HL-60 (cell line): ENCODE measurements at regions not wholly inside any gene's neighbourhood (a gene's known extent, or its start where the extent isn't known, plus 50 kb on each side); places are given as distances from the start of the nearest gene placed in this dataset.
"Not testable (repeated sequence)": the region's sequence is repeated elsewhere in the genome, so short reads cannot be mapped to it uniquely, and the experiment has no call there.

Experiments
- DNase-seq, 2 experiments: peaks; one replicate each; pipeline ENCODE4 v3.0.0-alpha.2; 2010 to 2020; ENCODE audit warnings: low read depth in 1 of 2, low spot score in 1 of 2
- H3K27ac ChIP-seq: fragments of 250-450 bp; sonication (Bioruptor Pico); replicated peaks from 2 replicates; pipeline ENCODE4 v1.5.1; 2020; ENCODE audit warnings: mild to moderate bottlenecking, moderate library complexity
- H3K27me3 ChIP-seq: fragments of 250-450 bp; sonication (Bioruptor Pico); 2 replicates; pipeline ENCODE4 v1.5.1; 2021; ENCODE audit warnings: mild to moderate bottlenecking, moderate library complexity; ENCODE audit not compliant: insufficient read depth, poor library complexity, severe bottlenecking
- H3K4me3 ChIP-seq: replicated peaks from 2 replicates; pipeline ENCODE4 v1.5.1; 2011; ENCODE audit warnings: mild to moderate bottlenecking, control low read depth, low read length; ENCODE audit not compliant: insufficient read depth
- CTCF ChIP-seq: IDR thresholded peaks from one replicate; pipeline ENCODE4 v1.5.1; 2011; ENCODE audit warnings: low read length, control low read depth, inconsistent platforms; ENCODE audit not compliant: insufficient read depth
- GABPA ChIP-seq: IDR thresholded peaks from 2 replicates; pipeline ENCODE4 v1.6.1; 2012; ENCODE audit warnings: low read depth
- POLR2AphosphoS5 ChIP-seq: IDR thresholded peaks from 2 replicates; pipeline ENCODE4 v1.6.1; 2012; ENCODE audit warnings: low read depth
- REST ChIP-seq: IDR thresholded peaks from 2 replicates; pipeline ENCODE4 v1.6.1; 2012; ENCODE audit warnings: low read depth; ENCODE audit not compliant: insufficient replicate concordance
- SPI1 ChIP-seq: IDR thresholded peaks from 2 replicates; pipeline ENCODE4 v1.6.1; 2012; ENCODE audit warnings: low read depth, mild to moderate bottlenecking, borderline replicate concordance

DNA sequence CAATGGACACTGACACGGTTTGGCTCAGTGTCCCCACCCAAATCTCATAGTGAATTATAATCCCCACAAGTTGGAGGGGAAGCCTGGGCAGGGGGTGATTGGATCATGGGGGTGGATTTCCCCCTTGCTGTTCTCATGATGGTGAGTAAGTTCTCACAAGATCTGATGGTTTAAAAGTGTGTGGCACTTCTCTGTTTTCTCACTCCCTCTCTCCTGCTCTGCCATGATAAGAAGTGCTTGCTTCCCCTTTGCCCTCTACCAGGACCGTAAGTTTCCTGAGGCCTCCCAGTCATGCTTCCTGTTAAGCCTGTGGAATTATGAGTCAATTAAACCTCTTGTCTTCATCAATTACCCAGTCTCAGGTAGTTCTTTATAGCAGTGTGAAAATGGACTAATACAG, 115.8 kb upstream of the KIF2A start:
- Histone ChIP-seq H3K27me3 (no peaks in the 10 kb centered on the region), H3K4me3 (no peak overlapping the region), H3K27ac (no peak overlapping the region)
- TF ChIP-seq POLR2AphosphoS5 (no peak), GABPA (no peak), SPI1 (no peak), REST (no peak), CTCF (no peak)
- DNase-seq = no peak

DNA sequence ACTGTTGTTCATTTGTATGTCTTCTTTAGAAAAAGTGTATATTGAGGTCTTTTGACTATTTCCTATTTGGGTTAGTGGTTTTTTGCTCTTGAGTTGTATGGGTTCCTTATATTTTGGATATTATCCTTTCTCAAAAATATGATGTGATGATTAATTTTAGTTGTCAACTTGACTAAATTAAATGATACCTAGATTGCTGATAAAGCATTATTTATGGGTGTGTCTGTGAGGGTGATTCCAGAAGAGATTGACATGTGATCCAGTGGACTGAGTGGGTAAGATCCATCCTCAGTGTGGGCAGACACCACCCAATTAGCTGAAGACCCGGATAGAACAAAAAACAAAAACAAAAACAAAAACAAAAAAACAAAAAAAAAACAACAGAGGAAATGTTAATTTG, 115.1 kb upstream of the KIF2A start:
- TF ChIP-seq REST (no peak), GABPA (no peak), POLR2AphosphoS5 (no peak), CTCF (no peak), SPI1 (no peak)

DNA sequence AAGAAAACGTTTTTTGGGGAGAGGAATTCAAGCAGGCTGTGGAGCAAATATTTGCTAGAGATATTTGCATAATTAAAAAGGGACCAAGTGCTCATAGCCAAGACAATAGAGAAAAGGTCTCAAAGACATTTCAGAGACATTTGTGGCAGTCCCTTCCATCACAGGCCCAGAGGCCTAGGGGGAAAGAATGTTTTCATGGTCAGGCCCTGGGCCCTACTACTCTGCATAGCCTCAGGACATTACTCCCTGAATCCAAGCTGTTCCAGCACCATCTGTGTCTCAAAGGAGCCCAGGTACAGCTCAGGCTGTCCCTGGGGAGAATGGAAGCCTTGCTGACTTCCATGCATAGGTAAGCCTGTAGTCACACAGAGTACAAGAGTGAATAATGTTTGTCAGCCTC, 113.0 kb upstream of the KIF2A start:
- no peak for DNase-seq
- TF ChIP-seq CTCF (no peak), REST (no peak), SPI1 (no peak), GABPA (no peak), POLR2AphosphoS5 (no peak)
- Histone ChIP-seq H3K27ac (no peak overlapping the region), H3K27me3 (no peaks in the 10 kb centered on the region), H3K4me3 (no peak overlapping the region)

More for the DNA sequence above, 115.1 kb upstream of the KIF2A start:
- no peak overlapping the region for H3K27ac ChIP-seq
- DNase-seq = no peak
- H3K27me3 ChIP-seq = no peaks in the 10 kb centered on the region
- H3K4me3 ChIP-seq = no peak overlapping the region

DNA sequence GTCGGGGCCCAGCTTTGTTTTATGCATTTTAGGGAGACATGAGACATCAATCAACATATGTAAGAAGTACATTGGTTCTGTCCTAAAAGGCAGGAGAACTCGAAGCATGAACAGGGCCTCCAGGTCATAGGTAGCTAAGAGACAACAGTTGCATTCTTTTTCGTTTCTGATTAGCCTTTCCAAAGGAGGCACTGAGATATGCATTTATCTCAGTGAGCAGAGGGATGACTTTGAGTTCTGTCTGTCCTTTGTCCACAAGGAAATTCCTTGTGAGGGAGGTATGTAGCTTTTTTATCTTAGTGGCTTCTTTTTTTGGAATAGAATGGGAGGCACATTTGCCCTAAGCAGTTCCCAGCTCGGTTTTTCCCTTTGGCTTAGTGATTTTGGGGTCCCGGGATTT, 109.5 kb upstream of the KIF2A start:
- not testable (repeated sequence) for H3K4me3 ChIP-seq, DNase-seq, H3K27me3 ChIP-seq, H3K27ac ChIP-seq
